ENCODE measurements at regions not wholly inside any gene's neighbourhood (a gene's known extent, or its start where the extent isn't known, plus 50 kb on each side); places are given as distances from the start of the nearest gene placed in this dataset.

GRCh38 chr1:172883844-172884243 lies 166.9 kb downstream of the TNFSF18 start:
- no peak for DNase-seq (ENCODE audit: low read depth in 4 of 4, low spot score in 1 of 4)

- no peak for DNase-seq (ENCODE audit: low read depth in 4 of 4, low spot score in 1 of 4)
Measured at GRCh38 chr1:172885411-172885810, 165.3 kb downstream of the TNFSF18 start.

DNA sequence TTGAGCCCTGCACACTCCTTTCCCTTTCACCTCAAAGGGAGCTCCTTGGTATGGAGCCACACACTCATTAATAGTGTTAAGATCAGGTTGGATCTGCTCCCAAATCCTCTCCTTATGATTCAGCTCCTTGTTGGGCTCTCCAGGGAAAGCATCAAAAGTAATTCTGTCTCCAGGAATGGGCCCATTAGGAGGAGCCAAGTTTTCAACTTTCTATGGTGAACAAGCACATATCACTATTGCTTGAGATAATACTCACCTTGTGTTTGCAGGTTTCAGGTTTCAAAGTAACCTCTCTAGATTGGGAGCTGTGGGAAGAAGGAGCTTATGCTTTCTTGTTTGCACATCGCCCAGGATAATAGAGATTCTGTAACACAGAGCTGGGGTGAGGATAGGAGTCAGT lies 164.8 kb downstream of the TNFSF18 start:
- DNase-seq (ENCODE audit: low read depth in 4 of 4, low spot score in 1 of 4), result no peak

DNA sequence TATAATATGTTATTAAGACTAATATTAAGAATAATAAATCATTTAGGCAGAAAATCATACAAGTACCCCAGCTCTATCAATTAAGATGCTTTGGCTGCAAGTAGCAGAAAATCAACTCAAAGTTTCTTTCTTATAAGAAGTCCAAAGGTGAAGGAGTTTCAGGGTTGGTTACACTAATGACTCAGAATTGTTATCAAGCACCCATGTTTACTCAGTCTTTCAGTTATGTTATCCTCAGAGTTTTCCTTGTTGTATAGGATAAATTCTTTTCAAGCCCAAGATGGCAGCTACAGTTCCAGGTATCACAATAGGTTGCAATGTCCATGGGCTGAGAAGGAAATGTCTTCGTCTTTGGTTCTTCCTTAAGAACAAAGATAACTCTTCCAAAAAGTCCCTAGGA lies 163.6 kb downstream of the TNFSF18 start:
- no peak for DNase-seq (ENCODE audit: low read depth in 4 of 4, low spot score in 1 of 4)

GRCh38 chr1:172893146-172893841 lies 157.4 kb downstream of the TNFSF18 start:
- no peak for DNase-seq (ENCODE audit: low read depth in 4 of 4, low spot score in 1 of 4)

GRCh38 chr1:172894349-172895049 lies 156.2 kb downstream of the TNFSF18 start:
- DNase-seq (ENCODE audit: low read depth in 4 of 4, low spot score in 1 of 4), result no peak

GRCh38 chr1:172895050-172895460 lies 155.7 kb downstream of the TNFSF18 start:
- no peak for DNase-seq (ENCODE audit: low read depth in 4 of 4, low spot score in 1 of 4)

- DNase-seq (ENCODE audit: low read depth in 4 of 4, low spot score in 1 of 4), result no peak
Measured at GRCh38 chr1:172895761-172896160, 155.0 kb downstream of the TNFSF18 start.

GRCh38 chr1:172897738-172898137 lies 153.0 kb downstream of the TNFSF18 start:
- DNase-seq (ENCODE audit: low read depth in 4 of 4, low spot score in 1 of 4), result no peak

- no peak for DNase-seq (ENCODE audit: low read depth in 4 of 4, low spot score in 1 of 4)
Measured at GRCh38 chr1:172898866-172899265, 151.9 kb downstream of the TNFSF18 start.

- DNase-seq (ENCODE audit: low read depth in 4 of 4, low spot score in 1 of 4), result no peak
Measured at GRCh38 chr1:172900376-172900997, 150.3 kb downstream of the TNFSF18 start.

GRCh38 chr1:172902200-172902599 lies 148.5 kb downstream of the TNFSF18 start:
- no peak for DNase-seq (ENCODE audit: low read depth in 4 of 4, low spot score in 1 of 4)

DNA sequence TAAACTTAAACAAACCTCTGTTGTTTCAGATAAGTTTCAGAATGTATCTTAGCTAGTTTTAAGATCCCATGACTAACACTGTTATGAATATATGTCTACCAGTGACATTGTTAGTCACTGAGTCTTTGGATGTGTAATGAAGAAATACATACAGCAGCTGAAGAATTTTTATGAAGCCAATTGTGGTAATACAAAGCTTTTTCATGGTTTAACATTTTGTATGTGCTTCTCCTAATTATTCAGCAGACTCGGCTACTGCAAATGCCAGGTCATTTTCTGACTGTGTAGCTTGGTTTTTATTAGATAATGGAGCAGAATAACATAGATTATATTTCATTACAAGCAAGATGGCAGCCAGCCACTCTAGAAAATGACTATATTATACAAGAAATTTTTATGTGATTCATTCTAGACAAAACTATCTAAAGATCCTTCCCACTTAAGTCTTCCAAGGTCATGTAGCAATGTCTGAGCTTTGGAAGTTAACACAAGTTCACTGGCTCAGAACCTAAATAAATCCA lies 147.8 kb downstream of the TNFSF18 start:
- DNase-seq (ENCODE audit: low read depth in 4 of 4, low spot score in 1 of 4), result no peak

- DNase-seq (ENCODE audit: low read depth in 4 of 4, low spot score in 1 of 4), result no peak
Measured at GRCh38 chr1:172903581-172904220, 147.0 kb downstream of the TNFSF18 start.

- no peak for DNase-seq (ENCODE audit: low read depth in 4 of 4, low spot score in 1 of 4)
Measured at GRCh38 chr1:172905452-172905851, 145.3 kb downstream of the TNFSF18 start.

- DNase-seq (ENCODE audit: low read depth in 4 of 4, low spot score in 1 of 4), result no peak
Measured at GRCh38 chr1:172906778-172907592, 143.8 kb downstream of the TNFSF18 start.

DNA sequence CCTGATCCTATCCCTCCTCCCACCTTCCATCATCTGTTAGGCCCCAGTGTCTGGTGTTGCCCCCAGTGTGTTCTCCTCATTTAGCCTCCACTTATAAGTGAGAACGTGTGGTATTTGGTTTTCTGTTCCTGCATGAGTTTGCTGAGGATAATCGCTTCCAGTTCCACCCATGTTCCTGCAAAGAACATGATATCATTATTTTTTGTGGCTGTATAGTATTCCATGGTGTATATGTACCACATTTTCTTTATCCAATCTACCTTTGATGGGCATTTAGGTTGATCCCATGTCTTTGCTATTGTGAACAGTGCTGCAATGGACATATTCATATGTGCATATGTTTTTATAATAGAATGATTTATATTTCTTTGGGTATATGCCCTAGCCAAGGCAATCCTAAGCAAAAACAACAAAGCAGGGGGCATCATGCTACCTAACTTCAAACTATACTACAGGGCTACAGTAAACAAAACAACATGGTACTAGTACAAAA lies 142.9 kb downstream of the TNFSF18 start:
- no peak for DNase-seq (ENCODE audit: low read depth in 4 of 4, low spot score in 1 of 4)

DNA sequence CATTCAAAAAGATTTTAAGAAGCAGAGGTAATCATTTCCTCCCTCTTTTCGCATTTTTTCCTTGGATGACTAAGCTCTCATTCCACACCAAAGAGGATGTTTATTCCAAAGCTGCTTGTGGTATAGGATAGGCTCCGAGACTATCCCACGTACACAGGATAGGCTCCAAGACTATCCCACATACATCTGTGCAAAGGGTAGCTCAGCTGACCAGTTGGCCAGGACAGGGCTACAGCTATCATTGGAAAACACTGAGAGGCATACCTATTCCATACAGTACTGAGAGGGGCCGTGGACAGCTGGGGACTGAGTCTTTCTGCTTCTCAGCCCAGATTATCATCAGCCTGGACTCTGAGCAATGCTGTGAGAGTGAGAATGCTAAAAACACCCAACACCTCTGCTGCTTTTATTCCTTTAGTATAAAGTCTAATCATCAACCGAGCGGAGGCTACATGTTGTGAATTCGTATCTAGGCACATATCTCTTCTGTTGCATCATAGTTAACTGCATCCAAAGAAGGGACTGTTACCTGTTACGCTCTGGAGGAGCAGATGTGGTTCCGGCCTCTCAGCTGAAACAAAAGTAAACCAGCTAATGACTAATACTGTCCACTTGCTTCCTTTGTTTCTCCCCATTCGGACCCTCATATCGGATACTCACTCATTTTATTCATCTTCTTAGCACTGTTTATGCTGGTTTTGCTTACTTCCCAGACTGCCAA lies 141.0 kb downstream of the TNFSF18 start:
- no peak for DNase-seq (ENCODE audit: low read depth in 4 of 4, low spot score in 1 of 4)

DNA sequence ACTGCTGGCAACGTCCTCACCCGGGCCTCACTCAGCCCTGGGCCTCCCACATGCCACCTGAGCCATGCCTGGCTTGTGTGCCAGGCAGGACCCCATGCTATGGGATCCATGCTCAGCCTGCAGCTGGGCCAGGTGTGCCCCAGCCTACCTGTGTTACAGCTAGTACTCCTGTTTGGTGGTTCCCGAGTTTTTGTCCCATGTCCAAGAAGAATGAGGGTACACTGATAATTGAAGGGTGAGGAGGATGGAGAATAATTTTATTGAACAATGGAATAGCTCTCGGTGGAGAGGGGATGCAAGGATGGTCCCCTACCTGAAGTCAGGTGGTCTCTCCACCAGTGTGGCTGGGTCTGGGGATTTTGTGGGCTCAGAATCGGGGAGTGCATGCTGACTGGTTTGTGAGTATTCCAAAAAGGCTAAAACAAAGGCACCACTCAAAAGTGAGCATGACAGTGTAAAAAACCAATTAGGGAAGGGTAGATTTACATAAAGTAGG lies 137.9 kb downstream of the TNFSF18 start:
- no peak for DNase-seq (ENCODE audit: low read depth in 4 of 4, low spot score in 1 of 4)

Measured in stimulated activated CD4-positive, alpha-beta T cell treated with anti-CD3 and anti-CD28 coated beads, Interleukin-1b, Interleukin-23, amount 100 ng/mL, for 24 hours (primary cell).